ENCODE measurements at regions not wholly inside any gene's neighbourhood (a gene's known extent, or its start where the extent isn't known, plus 50 kb on each side); places are given as distances from the start of the nearest gene placed in this dataset.

- TF ChIP-seq, protein P1, sequence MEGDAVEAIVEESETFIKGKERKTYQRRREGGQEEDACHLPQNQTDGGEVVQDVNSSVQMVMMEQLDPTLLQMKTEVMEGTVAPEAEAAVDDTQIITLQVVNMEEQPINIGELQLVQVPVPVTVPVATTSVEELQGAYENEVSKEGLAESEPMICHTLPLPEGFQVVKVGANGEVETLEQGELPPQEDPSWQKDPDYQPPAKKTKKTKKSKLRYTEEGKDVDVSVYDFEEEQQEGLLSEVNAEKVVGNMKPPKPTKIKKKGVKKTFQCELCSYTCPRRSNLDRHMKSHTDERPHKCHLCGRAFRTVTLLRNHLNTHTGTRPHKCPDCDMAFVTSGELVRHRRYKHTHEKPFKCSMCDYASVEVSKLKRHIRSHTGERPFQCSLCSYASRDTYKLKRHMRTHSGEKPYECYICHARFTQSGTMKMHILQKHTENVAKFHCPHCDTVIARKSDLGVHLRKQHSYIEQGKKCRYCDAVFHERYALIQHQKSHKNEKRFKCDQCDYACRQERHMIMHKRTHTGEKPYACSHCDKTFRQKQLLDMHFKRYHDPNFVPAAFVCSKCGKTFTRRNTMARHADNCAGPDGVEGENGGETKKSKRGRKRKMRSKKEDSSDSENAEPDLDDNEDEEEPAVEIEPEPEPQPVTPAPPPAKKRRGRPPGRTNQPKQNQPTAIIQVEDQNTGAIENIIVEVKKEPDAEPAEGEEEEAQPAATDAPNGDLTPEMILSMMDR (conservative IDR thresholded peaks at IDR 0.05; ENCODE audit: low read depth, low read length) = no peak
- TF ChIP-seq EZH2 (IDR thresholded peaks at IDR 0.05; ENCODE audit: low read length, unreplicated experiment) (no peak), EZH2phosphoT487 (IDR thresholded peaks at IDR 0.05; ENCODE audit: borderline replicate concordance, low read length) (no peak)
Measured at GRCh38 chr12:88921890-88922532, 341.7 kb upstream of the KITLG start.
